ENCODE measurements at regions not wholly inside any gene's neighbourhood (a gene's known extent, or its start where the extent isn't known, plus 50 kb on each side); places are given as distances from the start of the nearest gene placed in this dataset.

- no peak for ATAC-seq (ENCODE audit: low FRiP score in 2 of 2)
- 39 to 47% methylated on average over 3 of the region's 3 CpGs for WGBS, 2 donors
These were observed 207.4 kb upstream of the CHRM3 start for GRCh38 chr1:239178961-239179360.

GRCh38 chr1:239174880-239175279, 211.5 kb upstream of the CHRM3 start:
- 89 to 92% methylated on average over 3 of the region's 3 CpGs for WGBS, 2 donors
- Histone ChIP-seq H3K36me3 (no peaks in the 10 kb centered on the region), H3K4me1 (no peaks in the 10 kb centered on the region), H3K4me3 (no peak overlapping the region), H3K9me3 (peaks cover 0 to 5% (median 0%) of the 10 kb centered on the region in 4 donors), H3K27ac (no peak overlapping the region), H3K27me3 (no peaks in the 10 kb centered on the region)
- no peak for DNase-seq
- ATAC-seq (ENCODE audit: low FRiP score in 2 of 2) = no peak
- TF ChIP-seq CTCF (IDR thresholded peaks at IDR 0.05) (no peak), EP300 (IDR thresholded peaks at IDR 0.05) (no peak), POLR2AphosphoS5 (IDR thresholded peaks at IDR 0.05) (no peak), POLR2A (IDR thresholded peaks at IDR 0.05) (no peak)

More at GRCh38 chr1:239178961-239179360, 207.4 kb upstream of the CHRM3 start:
- H3K4me3 ChIP-seq = no peak overlapping the region
- no peaks in the 10 kb centered on the region for H3K36me3 ChIP-seq
- no peaks in the 10 kb centered on the region for H3K4me1 ChIP-seq
- no peaks in the 10 kb centered on the region for H3K9me3 ChIP-seq
- H3K27ac ChIP-seq = no peak overlapping the region
- no peak for DNase-seq
- no peaks in the 10 kb centered on the region for H3K27me3 ChIP-seq
- TF ChIP-seq POLR2AphosphoS5 (IDR thresholded peaks at IDR 0.05) (no peak), POLR2A (IDR thresholded peaks at IDR 0.05) (no peak), CTCF (IDR thresholded peaks at IDR 0.05) (no peak), EP300 (IDR thresholded peaks at IDR 0.05) (no peak)

GRCh38 chr1:239170828-239171227, 215.5 kb upstream of the CHRM3 start:
- H3K9me3 ChIP-seq = peaks cover 0 to 8% (median 0%) of the 10 kb centered on the region in 4 donors
- DNase-seq (no peak), ATAC-seq (ENCODE audit: low FRiP score in 2 of 2) (no peak)
- TF ChIP-seq CTCF (IDR thresholded peaks at IDR 0.05) (no peak), POLR2AphosphoS5 (IDR thresholded peaks at IDR 0.05) (no peak), POLR2A (IDR thresholded peaks at IDR 0.05) (no peak), EP300 (IDR thresholded peaks at IDR 0.05) (no peak)
- H3K4me1 ChIP-seq = no peaks in the 10 kb centered on the region
- H3K36me3 ChIP-seq = no peaks in the 10 kb centered on the region
- H3K27ac ChIP-seq = no peak overlapping the region
- no peaks in the 10 kb centered on the region for H3K27me3 ChIP-seq
- no peak overlapping the region for H3K4me3 ChIP-seq

DNA sequence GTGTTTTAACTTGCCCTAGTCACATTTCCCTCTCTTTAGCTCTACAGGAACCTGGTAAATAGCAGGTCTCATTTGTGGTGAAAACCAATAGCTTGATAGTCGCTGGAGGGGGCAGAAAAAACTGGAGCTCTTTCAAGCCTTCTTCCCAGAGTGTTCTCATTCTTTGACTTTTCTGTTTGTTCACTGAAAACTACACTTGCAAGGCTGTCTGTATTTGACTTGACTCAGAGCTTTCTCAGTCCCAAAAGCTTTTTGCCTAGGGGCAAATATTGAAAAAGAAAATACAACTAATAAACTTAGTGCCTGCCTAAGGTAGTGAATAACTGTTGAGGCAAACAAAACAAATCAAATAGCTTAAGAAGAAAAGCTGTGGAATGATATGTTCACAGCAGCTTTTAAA, 217.1 kb upstream of the CHRM3 start:
- H3K27ac ChIP-seq = no peak overlapping the region
- no peak for DNase-seq
- WGBS, 2 donors = 53 to 59% methylated on average over 1 of the region's 1 CpG
- ATAC-seq (ENCODE audit: low FRiP score in 2 of 2) = no peak
- H3K27me3 ChIP-seq = no peaks in the 10 kb centered on the region
- no peak overlapping the region for H3K4me3 ChIP-seq
- peaks cover 0 to 8% (median 0%) of the 10 kb centered on the region in 4 donors for H3K9me3 ChIP-seq
- H3K4me1 ChIP-seq = no peaks in the 10 kb centered on the region
- TF ChIP-seq POLR2AphosphoS5 (IDR thresholded peaks at IDR 0.05) (no peak), CTCF (IDR thresholded peaks at IDR 0.05) (no peak), POLR2A (IDR thresholded peaks at IDR 0.05) (no peak)
- H3K36me3 ChIP-seq = no peaks in the 10 kb centered on the region

DNA sequence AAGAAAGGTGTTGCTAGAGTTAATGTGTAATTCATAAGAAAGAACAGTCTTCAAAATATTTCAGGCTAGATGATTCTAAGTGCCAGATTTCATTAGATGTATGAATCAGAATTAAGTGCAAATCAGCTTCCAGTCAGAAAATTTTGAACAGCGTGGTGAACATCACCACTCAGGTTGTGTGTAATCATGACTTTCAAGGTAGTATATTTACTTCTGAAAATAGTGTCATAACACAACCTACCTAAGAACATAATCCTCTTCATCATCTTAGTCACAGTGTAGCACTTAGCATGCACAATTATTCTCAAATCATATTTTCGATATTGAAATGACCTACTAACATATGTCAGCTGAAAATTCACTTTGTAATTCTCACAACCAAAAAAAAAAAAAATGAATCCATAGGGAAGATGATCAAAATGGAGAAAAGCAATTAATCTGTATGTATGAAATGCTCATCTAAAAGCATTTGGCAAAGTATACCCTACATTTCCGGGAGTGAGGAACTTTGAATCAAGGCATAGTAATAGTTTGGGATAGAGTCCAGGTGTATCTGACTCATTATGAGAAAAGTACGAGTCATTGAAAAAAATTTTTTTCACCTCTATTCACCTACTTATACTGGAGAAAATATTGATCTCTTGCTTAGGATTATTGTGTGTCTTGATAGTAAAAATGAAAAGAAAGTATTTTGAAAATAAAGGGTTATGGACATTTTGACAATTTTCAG, 221.8 kb upstream of the CHRM3 start:
- Histone ChIP-seq H3K27ac (no peak overlapping the region), H3K4me3 (no peak overlapping the region), H3K9me3 (peaks cover 0 to 3% (median 0%) of the 10 kb centered on the region in 4 donors), H3K27me3 (no peaks in the 10 kb centered on the region), H3K4me1 (no peaks in the 10 kb centered on the region), H3K36me3 (no peaks in the 10 kb centered on the region)
- ATAC-seq (ENCODE audit: low FRiP score in 2 of 2) (no peak), DNase-seq (no peak)
- TF ChIP-seq EP300 (IDR thresholded peaks at IDR 0.05) (no peak), POLR2A (IDR thresholded peaks at IDR 0.05) (no peak), POLR2AphosphoS5 (IDR thresholded peaks at IDR 0.05) (no peak), CTCF (IDR thresholded peaks at IDR 0.05) (no peak)
- WGBS, 2 donors = 89 to 91% methylated on average over 4 of the region's 4 CpGs

Measured in upper lobe of left lung (tissue), 6 donors.